AG04450 (cell line): ENCODE measurements at regions not wholly inside any gene's neighbourhood (a gene's known extent, or its start where the extent isn't known, plus 50 kb on each side); places are given as distances from the start of the nearest gene placed in this dataset.

Experiments used
- CTCF ChIA-PET: fragments of 300-600, 350-600 bp; formaldehyde crosslinking; extraction: SDS; loops from one replicate; lab custom pipeline; 2022; ENCODE audit warnings: antibody characterized with exemption, inconsistent platforms; lab: Charles Lee
- POLR2A ChIA-PET: fragments of 350-600 bp; formaldehyde crosslinking; extraction: SDS; loops from one replicate; lab custom pipeline; 2021; ENCODE audit warnings: antibody characterized with exemption, inconsistent platforms; lab: Yijun Ruan, JAX
- DNase-seq: peaks from one replicate; pipeline ENCODE4 v3.0.0-alpha.2; 2011; ENCODE audit warnings: low read depth, low spot score
- H3K27ac ChIP-seq: one replicate; pipeline ENCODE4 v1.5.1; 2012; ENCODE audit warnings: low read depth, low read length, control low read depth
- H3K27me3 ChIP-seq: one replicate; pipeline ENCODE4 v1.6.0; 2012; ENCODE audit warnings: low read length; ENCODE audit not compliant: control insufficient read depth, insufficient read depth
- H3K4me3 ChIP-seq: 2 replicates; pipeline ENCODE4 v1.5.1; 2011; ENCODE audit warnings: mild to moderate bottlenecking, low read depth, low read length, control low read depth
- H3K9me3 ChIP-seq: 2 replicates; pipeline ENCODE4 v1.5.1; 2012; ENCODE audit warnings: low read length; ENCODE audit not compliant: control insufficient read depth, insufficient read depth
- CTCF ChIP-seq: IDR thresholded peaks from 2 replicates; pipeline ENCODE4 v1.5.1; 2011; ENCODE audit warnings: low read depth, low read length, control low read depth, inconsistent platforms

DNA sequence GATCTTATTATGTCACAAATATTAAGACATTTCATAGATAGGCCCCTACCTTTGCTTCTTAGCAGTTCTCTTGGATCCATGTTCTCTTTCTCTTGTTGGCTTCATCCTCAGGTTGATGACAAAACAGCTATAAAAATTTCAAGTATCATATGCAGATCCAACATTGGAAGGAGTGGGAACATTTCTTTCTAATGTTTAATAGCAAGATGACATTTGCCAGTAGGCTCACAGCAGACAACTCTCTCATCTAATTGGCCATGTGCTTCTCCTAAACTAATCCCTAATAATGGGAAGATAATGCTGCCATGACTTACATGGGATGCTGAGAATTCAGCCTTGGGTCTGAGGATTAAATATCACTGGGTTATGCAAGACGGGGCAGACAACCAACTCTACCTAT is 485.5 kb upstream of the SEMA6A start:
- ChIA-PET POLR2A (no interaction called here), CTCF (no interaction called here)
- peaks cover 4% of the 10 kb centered on the region; the same call in 1 of the 2 replicates for H3K9me3 ChIP-seq
- no peak overlapping the region for H3K27ac ChIP-seq
- no peak for TF ChIP-seq CTCF
- DNase-seq = no peak
- no peaks in the 10 kb centered on the region for H3K27me3 ChIP-seq
- H3K4me3 ChIP-seq = no peak overlapping the region

- TF ChIP-seq CTCF = no peak
- POLR2A ChIA-PET = no interaction called here
- Histone ChIP-seq H3K27ac (no peak overlapping the region), H3K27me3 (no peaks in the 10 kb centered on the region), H3K9me3 (peaks cover 4% of the 10 kb centered on the region; the same call in 1 of the 2 replicates), H3K4me3 (no peak overlapping the region)
- CTCF ChIA-PET = no interaction called here
- DNase-seq = no peak
Measured at GRCh38 chr5:117058740-117059139, 484.1 kb upstream of the SEMA6A start.

DNA sequence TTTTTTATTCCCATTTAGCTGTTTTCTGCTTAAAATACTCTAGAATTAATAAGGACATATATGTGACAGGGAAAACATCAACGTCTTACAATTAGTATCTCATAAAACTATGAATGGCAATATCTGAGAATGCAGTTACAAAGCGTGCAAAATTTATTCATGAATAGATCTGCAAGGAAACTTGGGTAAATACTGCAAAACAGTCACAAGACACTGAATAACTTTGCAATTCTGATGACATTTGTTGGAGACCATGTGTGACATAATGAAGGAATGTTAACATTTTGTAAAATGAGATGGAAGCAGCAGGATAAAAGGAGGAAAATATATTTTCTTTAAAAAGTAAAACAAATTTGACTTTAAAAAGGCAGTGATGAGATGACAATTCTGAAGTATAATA is 480.9 kb upstream of the SEMA6A start:
- ChIA-PET POLR2A (no interaction called here), CTCF (no interaction called here)
- DNase-seq = no peak
- Histone ChIP-seq H3K9me3 (peaks cover 7% of the 10 kb centered on the region; the same call in 1 of the 2 replicates), H3K27me3 (no peaks in the 10 kb centered on the region), H3K27ac (no peak overlapping the region), H3K4me3 (no peak overlapping the region)
- TF ChIP-seq CTCF = no peak

GRCh38 chr5:117054911-117055310 is 480.3 kb upstream of the SEMA6A start:
- ChIA-PET CTCF (no interaction called here), POLR2A (no interaction called here)
- DNase-seq = no peak
- Histone ChIP-seq H3K27me3 (no peaks in the 10 kb centered on the region), H3K27ac (no peak overlapping the region), H3K4me3 (no peak overlapping the region), H3K9me3 (peaks cover 7% of the 10 kb centered on the region; the same call in 1 of the 2 replicates)
- no peak for TF ChIP-seq CTCF

DNA sequence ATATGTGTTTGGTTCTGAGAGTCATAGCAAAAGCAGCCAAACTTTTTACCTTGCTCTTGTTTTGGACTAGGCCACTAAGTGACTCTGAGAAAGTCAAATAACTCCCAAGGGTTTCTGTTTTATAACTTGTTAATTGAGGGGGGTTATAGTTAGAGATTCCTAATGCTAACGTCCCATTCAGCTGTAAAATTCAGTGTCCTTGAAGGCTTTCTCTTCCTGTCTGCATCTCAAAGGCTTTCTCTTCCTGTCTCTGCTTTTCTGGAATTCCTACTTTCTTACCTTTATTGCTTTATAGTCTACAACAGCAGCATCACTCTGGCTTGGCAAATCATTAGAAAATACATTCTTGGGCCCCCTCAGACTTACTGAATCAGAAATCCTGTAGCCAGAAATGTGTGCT is 479.5 kb upstream of the SEMA6A start:
- H3K27ac ChIP-seq = no peak overlapping the region
- H3K9me3 ChIP-seq = peaks cover 10% of the 10 kb centered on the region
- no peak for TF ChIP-seq CTCF
- POLR2A ChIA-PET = no interaction called here
- CTCF ChIA-PET = no interaction called here
- no peak for DNase-seq
- no peak overlapping the region for H3K4me3 ChIP-seq
- no peaks in the 10 kb centered on the region for H3K27me3 ChIP-seq
